T-cell (primary cell): ENCODE measurements at regions not wholly inside any gene's neighbourhood (a gene's known extent, or its start where the extent isn't known, plus 50 kb on each side); places are given as distances from the start of the nearest gene placed in this dataset.
"Not testable (repeated sequence)": the region's sequence is repeated elsewhere in the genome, so short reads cannot be mapped to it uniquely, and the experiment has no call there.

Experiments used
- ATAC-seq, 4 experiments: fragments of 200-7000 bp in 3 of 4; fragments of 150-1000 bp in 1 of 4; cut with Tn5 transposase; replicated peaks in 1 of 4; 1 replicate in 3 of 4; 2 replicates in 1 of 4; pipeline ENCODE4 v1.10.0; 2021; ENCODE audit warnings: moderate library complexity in 3 of 4, mild to moderate bottlenecking in 2 of 4, moderate number of reproducible peaks in 1 of 4
- CTCF ChIA-PET, 2 donors: fragments of 300-600 bp; sonication (Branson Sonifier 250); formaldehyde crosslinking; loops; one replicate each; lab custom pipeline; 2022; ENCODE audit warnings: antibody characterized with exemption in 2 of 2; lab: Charles Lee
- POLR2A ChIA-PET, 2 donors: fragments of 300-600 bp; sonication (Branson Sonifier 250); formaldehyde crosslinking; loops; one replicate each; lab custom pipeline; 2022; ENCODE audit warnings: antibody characterized with exemption in 2 of 2; lab: Charles Lee
- DNase-seq, 35 experiments: peaks; one replicate each; pipeline versions ENCODE4 v3.0.0 to v3.0.0-alpha.2; 2013 to 2023
- H3K27ac ChIP-seq: one replicate; pipeline ENCODE4 v1.5.1; 2013; ENCODE audit warnings: low read length
- H3K27me3 ChIP-seq, 2 experiments: replicated peaks in 1 of 2; 1 replicate in 1 of 2; 2 replicates in 1 of 2; pipeline versions ENCODE4 v1.6.1 to v1.7.0; 2013; ENCODE audit warnings: low read length in 1 of 2, mixed read lengths in 1 of 2; ENCODE audit not compliant: control insufficient read depth in 2 of 2, insufficient read depth in 2 of 2; ENCODE audit errors: extremely low read depth in 1 of 2
- H3K36me3 ChIP-seq, 2 donors: 1 replicate in 1 of 2; 2 replicates in 1 of 2; pipeline versions ENCODE4 v1.6.1 to v1.7.0; 2013; ENCODE audit warnings: low read length in 1 of 2; ENCODE audit not compliant: control insufficient read depth in 2 of 2, insufficient read depth in 1 of 2; ENCODE audit errors: extremely low read depth in 1 of 2
- H3K4me1 ChIP-seq, 2 experiments: 1 replicate in 1 of 2; 2 replicates in 1 of 2; pipeline versions ENCODE4 v1.6.1 to v1.7.0; 2013; ENCODE audit warnings: low read length in 2 of 2, mixed read lengths in 1 of 2; ENCODE audit not compliant: insufficient read depth in 2 of 2, control insufficient read depth in 1 of 2; ENCODE audit errors: extremely low read depth in 1 of 2
- H3K4me3 ChIP-seq, 2 donors: 1 replicate in 1 of 2; 2 replicates in 1 of 2; pipeline versions ENCODE4 v1.5.1 to v1.7.0; 2013; ENCODE audit warnings: mild to moderate bottlenecking in 2 of 2, low read length in 1 of 2, moderate library complexity in 1 of 2; ENCODE audit not compliant: control insufficient read depth in 1 of 2; ENCODE audit errors: extremely low read depth in 1 of 2
- H3K9me3 ChIP-seq: 2 replicates; pipeline ENCODE4 v1.7.0; 2013
- H3K27ac Mint-ChIP-seq, 2 donors: one replicate each; pipeline ENCODE4 v1.8.0; 2020 to 2021; ENCODE audit warnings: mild to moderate bottlenecking in 2 of 2, mixed read lengths in 2 of 2
- H3K27me3 Mint-ChIP-seq, 2 donors: one replicate each; pipeline ENCODE4 v1.8.0; 2021 to 2022; ENCODE audit warnings: mixed read lengths in 2 of 2
- H3K36me3 Mint-ChIP-seq: one replicate; pipeline ENCODE4 v1.8.0; 2021; ENCODE audit warnings: mixed read lengths
- H3K4me1 Mint-ChIP-seq, 3 donors: one replicate each; pipeline ENCODE4 v1.8.0; 2020 to 2022; ENCODE audit warnings: mixed read lengths in 3 of 3, mild to moderate bottlenecking in 1 of 3
- H3K4me3 Mint-ChIP-seq, 3 donors: one replicate each; pipeline ENCODE4 v1.8.0; 2020 to 2022; ENCODE audit warnings: mild to moderate bottlenecking in 3 of 3, mixed read lengths in 3 of 3, moderate library complexity in 3 of 3
- H3K9me3 Mint-ChIP-seq, 3 donors: one replicate each; pipeline ENCODE4 v1.8.0; 2020 to 2022; ENCODE audit warnings: mixed read lengths in 3 of 3
- WGBS: methylation state at CpG from one replicate; pipeline ENCODE4 v1.1.5; 2013; ENCODE audit warnings: missing lambda C conversion rate; ENCODE audit not compliant: insufficient coverage; 5-methylcytosine and 5-hydroxymethylcytosine counted together

DNA sequence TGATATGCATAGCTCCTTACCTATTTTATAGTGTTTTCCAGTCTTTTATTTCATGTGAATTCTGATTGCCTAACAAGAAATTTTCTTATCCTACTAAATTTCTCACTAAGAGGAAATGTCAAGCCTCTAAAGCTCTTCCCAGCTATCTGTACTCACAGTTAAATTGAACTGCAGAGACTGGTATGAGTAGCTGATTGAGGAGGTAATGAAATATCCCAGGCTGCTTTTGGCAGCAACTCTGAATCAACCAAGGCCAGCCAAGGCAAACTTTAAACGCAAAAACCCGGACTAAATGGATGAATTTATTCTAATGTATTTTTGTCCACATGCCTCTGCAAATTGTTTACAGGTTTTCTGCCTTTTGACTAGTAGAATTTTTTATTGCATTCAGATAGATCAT, 119.1 kb upstream of the PMCH start:
- Mint-ChIP-seq H3K36me3 (no peaks in the 10 kb centered on the region), H3K27me3 (peaks cover 6 to 7% of the 10 kb centered on the region in 2 donors), H3K4me3 (no peak overlapping the region), H3K9me3 (peaks cover 0 to 5% (median 0%) of the 10 kb centered on the region in 3 donors), H3K27ac (no peak overlapping the region), H3K4me1 (no peaks in the 10 kb centered on the region)
- no peaks in the 10 kb centered on the region for H3K36me3 ChIP-seq
- no peak for ATAC-seq
- ChIA-PET POLR2A (no interaction called here), CTCF (no interaction called here)
- H3K27ac ChIP-seq: no peak overlapping the region
- no peak overlapping the region for H3K4me3 ChIP-seq
- no peak for DNase-seq
- no peaks in the 10 kb centered on the region for H3K9me3 ChIP-seq
- H3K4me1 ChIP-seq: no peaks in the 10 kb centered on the region
- no peaks in the 10 kb centered on the region for H3K27me3 ChIP-seq
- WGBS: no CpG with 5 or more reads among the region's 2 CpGs

GRCh38 chr12:102314821-102315220, 117.2 kb upstream of the PMCH start:
- Mint-ChIP-seq H3K27ac (no peak overlapping the region), H3K4me1 (no peaks in the 10 kb centered on the region), H3K4me3 (no peak overlapping the region), H3K27me3 (peaks cover 6 to 7% of the 10 kb centered on the region in 2 donors), H3K9me3 (no peaks in the 10 kb centered on the region), H3K36me3 (no peaks in the 10 kb centered on the region)
- Histone ChIP-seq H3K27ac (no peak overlapping the region), H3K27me3 (no peaks in the 10 kb centered on the region), H3K4me3 (no peak overlapping the region), H3K4me1 (no peaks in the 10 kb centered on the region), H3K9me3 (no peaks in the 10 kb centered on the region), H3K36me3 (no peaks in the 10 kb centered on the region)
- DNase-seq (no peak), ATAC-seq (no peak)
- ChIA-PET CTCF (no interaction called here), POLR2A (no interaction called here)
- WGBS: no CpG with 5 or more reads among the region's 2 CpGs

GRCh38 chr12:102313116-102313971, 115.7 kb upstream of the PMCH start:
- 96% methylated on average over 16 of the region's 33 CpGs for WGBS
- H3K4me1 ChIP-seq, H3K27me3 ChIP-seq, H3K36me3 ChIP-seq, H3K27ac Mint-ChIP-seq, H3K9me3 ChIP-seq, H3K4me1 Mint-ChIP-seq, H3K36me3 Mint-ChIP-seq, H3K27ac ChIP-seq, POLR2A ChIA-PET, H3K9me3 Mint-ChIP-seq, CTCF ChIA-PET, DNase-seq, ATAC-seq, H3K4me3 Mint-ChIP-seq, H3K4me3 ChIP-seq, H3K27me3 Mint-ChIP-seq: not testable (repeated sequence)

GRCh38 chr12:102305486-102305885, 107.9 kb upstream of the PMCH start:
- no peaks in the 10 kb centered on the region for H3K9me3 ChIP-seq
- ATAC-seq: no peak
- H3K36me3 ChIP-seq: no peaks in the 10 kb centered on the region
- Mint-ChIP-seq H3K4me3 (no peak overlapping the region), H3K9me3 (peaks cover 6 to 23% (median 7%) of the 10 kb centered on the region in 3 donors), H3K27ac (no peak overlapping the region), H3K4me1 (no peaks in the 10 kb centered on the region), H3K36me3 (no peaks in the 10 kb centered on the region), H3K27me3 (peaks cover 0 to 4% of the 10 kb centered on the region in 2 donors)
- no peaks in the 10 kb centered on the region for H3K4me1 ChIP-seq
- ChIA-PET POLR2A (no interaction called here), CTCF (no interaction called here)
- no peaks in the 10 kb centered on the region for H3K27me3 ChIP-seq
- no peak overlapping the region for H3K27ac ChIP-seq
- 80% methylated on average over 1 of the region's 2 CpGs for WGBS
- no peak for DNase-seq
- no peak overlapping the region for H3K4me3 ChIP-seq

- H3K36me3 ChIP-seq, H3K4me3 ChIP-seq, H3K4me1 ChIP-seq, H3K27me3 Mint-ChIP-seq, ATAC-seq, H3K36me3 Mint-ChIP-seq, DNase-seq, POLR2A ChIA-PET, CTCF ChIA-PET, H3K27me3 ChIP-seq, H3K9me3 ChIP-seq, H3K27ac ChIP-seq, H3K27ac Mint-ChIP-seq, H3K4me1 Mint-ChIP-seq, H3K4me3 Mint-ChIP-seq: not testable (repeated sequence)
- peaks cover 7 to 24% (median 7%) of the 10 kb centered on the region in 3 donors for H3K9me3 Mint-ChIP-seq
- whole genome bisulfite sequencing: 67% methylated on average over 5 of the region's 5 CpGs
Observed at GRCh38 chr12:102304667-102305066, 107.0 kb upstream of the PMCH start.

DNA sequence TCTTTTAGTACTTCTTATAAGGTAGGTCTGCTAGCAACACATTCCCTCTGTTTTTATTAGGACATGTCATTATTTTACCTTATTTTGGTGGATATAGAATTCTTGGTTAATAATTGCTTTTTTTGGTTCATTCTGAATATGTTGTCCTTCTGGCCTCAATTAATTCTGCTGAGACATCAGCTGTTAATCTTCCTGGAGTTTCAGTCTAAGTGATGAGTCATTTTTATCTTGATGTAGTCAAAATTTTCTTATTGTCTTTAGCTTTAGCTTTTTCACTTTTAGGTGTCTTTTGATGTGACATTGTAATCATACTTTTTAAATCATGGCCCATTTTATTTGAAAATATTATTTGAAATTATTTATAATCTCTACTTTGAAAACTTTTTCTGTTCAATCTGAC, 104.9 kb upstream of the PMCH start:
- H3K27me3 ChIP-seq: no peaks in the 10 kb centered on the region
- no peak for DNase-seq
- no peak overlapping the region for H3K27ac ChIP-seq
- Mint-ChIP-seq H3K4me1 (no peaks in the 10 kb centered on the region), H3K36me3 (no peaks in the 10 kb centered on the region), H3K4me3 (no peak overlapping the region), H3K27me3 (peaks cover 0 to 9% of the 10 kb centered on the region in 2 donors), H3K9me3 (peaks cover 7 to 24% (median 7%) of the 10 kb centered on the region in 3 donors), H3K27ac (no peak overlapping the region)
- H3K4me3 ChIP-seq: no peak overlapping the region
- ChIA-PET POLR2A (no interaction called here), CTCF (no interaction called here)
- H3K36me3 ChIP-seq: no peaks in the 10 kb centered on the region
- H3K9me3 ChIP-seq: no peaks in the 10 kb centered on the region
- ATAC-seq: no peak
- H3K4me1 ChIP-seq: no peaks in the 10 kb centered on the region

DNA sequence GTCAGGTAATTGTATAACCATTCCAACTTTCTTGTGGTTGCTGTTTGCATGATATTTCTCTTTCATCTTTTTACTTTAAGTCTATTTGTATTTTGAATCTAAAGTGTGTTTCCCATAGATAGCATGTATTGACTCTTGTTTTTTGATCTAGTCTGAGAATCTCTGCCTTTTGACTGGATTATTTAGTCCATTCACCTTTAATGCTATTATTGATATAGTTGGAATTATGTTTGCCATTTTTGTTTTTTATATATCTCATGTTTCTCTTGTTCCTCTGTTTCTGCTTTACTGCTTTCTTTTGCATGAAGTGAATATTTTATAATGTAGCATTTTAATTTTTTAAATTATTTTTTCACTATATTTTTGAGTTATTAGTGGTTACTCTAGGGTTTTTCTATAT, 103.9 kb upstream of the PMCH start:
- Histone ChIP-seq H3K36me3 (no peaks in the 10 kb centered on the region), H3K4me1 (no peaks in the 10 kb centered on the region), H3K27ac (no peak overlapping the region), H3K9me3 (no peaks in the 10 kb centered on the region), H3K27me3 (no peaks in the 10 kb centered on the region), H3K4me3 (no peak overlapping the region)
- Mint-ChIP-seq H3K36me3 (no peaks in the 10 kb centered on the region), H3K27ac (no peak overlapping the region), H3K4me3 (no peak overlapping the region), H3K4me1 (no peaks in the 10 kb centered on the region), H3K27me3 (peaks cover 0 to 9% of the 10 kb centered on the region in 2 donors), H3K9me3 (peaks cover 5 to 20% (median 7%) of the 10 kb centered on the region in 3 donors)
- ChIA-PET CTCF (no interaction called here), POLR2A (no interaction called here)
- no peak for ATAC-seq
- DNase-seq: no peak
